Peyer's patch (tissue), 4 donors: ENCODE measurements at regions not wholly inside any gene's neighbourhood (a gene's known extent, or its start where the extent isn't known, plus 50 kb on each side); places are given as distances from the start of the nearest gene placed in this dataset.

ENCODE experiments used
- DNase-seq, 3 donors: peaks; one replicate each; pipeline ENCODE4 v3.0.0-alpha.2; 2017 to 2019
- H3K27ac ChIP-seq, 4 donors: fragments of 200-600 bp; sonication (generic); one replicate each; pipeline ENCODE4 v1.5.1; 2016 to 2019
- H3K27me3 ChIP-seq, 2 donors: fragments of 200-600 bp; sonication (generic); one replicate each; pipeline ENCODE4 v1.5.1; 2019
- H3K36me3 ChIP-seq, 3 donors: fragments of 200-600 bp; sonication (generic); one replicate each; pipeline ENCODE4 v1.5.1; 2016 to 2019
- H3K4me1 ChIP-seq, 4 donors: fragments of 200-600 bp; sonication (generic); one replicate each; pipeline ENCODE4 v1.5.1; 2016 to 2019
- H3K4me3 ChIP-seq, 4 donors: fragments of 200-600 bp; sonication (generic); 1 replicate in 3 of 4; 2 replicates in 1 of 4; pipeline ENCODE4 v1.5.1; 2016 to 2019; ENCODE audit warnings: mild to moderate bottlenecking in 1 of 4
- H3K9me3 ChIP-seq, 4 donors: fragments of 200-600 bp; sonication (generic); one replicate each; pipeline ENCODE4 v1.5.1; 2016 to 2019; ENCODE audit warnings: mild to moderate bottlenecking in 1 of 4
- CTCF ChIP-seq, 6 experiments: fragments of 450-650 bp in 4 of 6; fragments of 200-600 bp in 2 of 6; sonication (generic) in 1 of 6; IDR thresholded peaks; one replicate each; pipeline ENCODE4 v1.5.1; 2017 to 2019; ENCODE audit warnings: antibody characterized with exemption in 6 of 6, mild to moderate bottlenecking in 3 of 6, moderate library complexity in 1 of 6
- POLR2A ChIP-seq, 2 donors: fragments of 450-650 bp; IDR thresholded peaks; one replicate each; pipeline ENCODE4 v1.5.1; 2017; ENCODE audit warnings: antibody characterized with exemption in 2 of 2, mild to moderate bottlenecking in 2 of 2, moderate library complexity in 2 of 2

- Histone ChIP-seq H3K27me3 (no peaks in the 10 kb centered on the region), H3K36me3 (no peaks in the 10 kb centered on the region), H3K27ac (no peak overlapping the region), H3K4me3 (no peak overlapping the region), H3K9me3 (no peaks in the 10 kb centered on the region), H3K4me1 (no peaks in the 10 kb centered on the region)
- TF ChIP-seq CTCF (IDR thresholded peaks at IDR 0.05) (no peak), POLR2A (IDR thresholded peaks at IDR 0.05) (no peak)
- no peak for DNase-seq
These were observed 394.1 kb upstream of the WWC1 start for GRCh38 chr5:167897371-167897770.

GRCh38 chr5:167898361-167899042 lies 392.9 kb upstream of the WWC1 start:
- H3K4me3 ChIP-seq = no peak overlapping the region
- H3K36me3 ChIP-seq = no peaks in the 10 kb centered on the region
- no peak overlapping the region for H3K27ac ChIP-seq
- H3K27me3 ChIP-seq = no peaks in the 10 kb centered on the region
- no peaks in the 10 kb centered on the region for H3K9me3 ChIP-seq
- TF ChIP-seq POLR2A (IDR thresholded peaks at IDR 0.05) (no peak), CTCF (IDR thresholded peaks at IDR 0.05) (no peak)
- H3K4me1 ChIP-seq = no peaks in the 10 kb centered on the region
- DNase-seq = no peak

GRCh38 chr5:167899490-167900070 lies 391.9 kb upstream of the WWC1 start:
- no peak for DNase-seq
- Histone ChIP-seq H3K27ac (no peak overlapping the region), H3K9me3 (no peaks in the 10 kb centered on the region), H3K4me1 (no peaks in the 10 kb centered on the region), H3K27me3 (no peaks in the 10 kb centered on the region), H3K4me3 (no peak overlapping the region), H3K36me3 (no peaks in the 10 kb centered on the region)
- TF ChIP-seq POLR2A (IDR thresholded peaks at IDR 0.05) (no peak), CTCF (IDR thresholded peaks at IDR 0.05) (no peak)

- no peaks in the 10 kb centered on the region for H3K27me3 ChIP-seq
- H3K36me3 ChIP-seq = no peaks in the 10 kb centered on the region
- H3K4me3 ChIP-seq = no peak overlapping the region
- H3K27ac ChIP-seq = no peak overlapping the region
- TF ChIP-seq POLR2A (IDR thresholded peaks at IDR 0.05) = no peak
- no peak for TF ChIP-seq CTCF (IDR thresholded peaks at IDR 0.05)
- no peaks in the 10 kb centered on the region for H3K4me1 ChIP-seq
- no peak for DNase-seq
- H3K9me3 ChIP-seq = no peaks in the 10 kb centered on the region
These were observed 391.0 kb upstream of the WWC1 start for GRCh38 chr5:167900340-167900935.

- H3K4me3 ChIP-seq = no peak overlapping the region
- H3K27ac ChIP-seq = no peak overlapping the region
- H3K4me1 ChIP-seq = no peaks in the 10 kb centered on the region
- H3K9me3 ChIP-seq = no peaks in the 10 kb centered on the region
- H3K27me3 ChIP-seq = no peaks in the 10 kb centered on the region
- DNase-seq = no peak
- no peaks in the 10 kb centered on the region for H3K36me3 ChIP-seq
- no peak for TF ChIP-seq CTCF (IDR thresholded peaks at IDR 0.05)
- TF ChIP-seq POLR2A (IDR thresholded peaks at IDR 0.05) = no peak
These were observed 389.1 kb upstream of the WWC1 start for GRCh38 chr5:167902298-167902697.
